ENCODE measurements at regions not wholly inside any gene's neighbourhood (a gene's known extent, or its start where the extent isn't known, plus 50 kb on each side); places are given as distances from the start of the nearest gene placed in this dataset.
"Not testable (repeated sequence)": the region's sequence is repeated elsewhere in the genome, so short reads cannot be mapped to it uniquely, and the experiment has no call there.

GRCh38 chr5:56673171-56673570 is 142.2 kb upstream of the MAP3K1 start:
- TF ChIP-seq, protein P1, sequence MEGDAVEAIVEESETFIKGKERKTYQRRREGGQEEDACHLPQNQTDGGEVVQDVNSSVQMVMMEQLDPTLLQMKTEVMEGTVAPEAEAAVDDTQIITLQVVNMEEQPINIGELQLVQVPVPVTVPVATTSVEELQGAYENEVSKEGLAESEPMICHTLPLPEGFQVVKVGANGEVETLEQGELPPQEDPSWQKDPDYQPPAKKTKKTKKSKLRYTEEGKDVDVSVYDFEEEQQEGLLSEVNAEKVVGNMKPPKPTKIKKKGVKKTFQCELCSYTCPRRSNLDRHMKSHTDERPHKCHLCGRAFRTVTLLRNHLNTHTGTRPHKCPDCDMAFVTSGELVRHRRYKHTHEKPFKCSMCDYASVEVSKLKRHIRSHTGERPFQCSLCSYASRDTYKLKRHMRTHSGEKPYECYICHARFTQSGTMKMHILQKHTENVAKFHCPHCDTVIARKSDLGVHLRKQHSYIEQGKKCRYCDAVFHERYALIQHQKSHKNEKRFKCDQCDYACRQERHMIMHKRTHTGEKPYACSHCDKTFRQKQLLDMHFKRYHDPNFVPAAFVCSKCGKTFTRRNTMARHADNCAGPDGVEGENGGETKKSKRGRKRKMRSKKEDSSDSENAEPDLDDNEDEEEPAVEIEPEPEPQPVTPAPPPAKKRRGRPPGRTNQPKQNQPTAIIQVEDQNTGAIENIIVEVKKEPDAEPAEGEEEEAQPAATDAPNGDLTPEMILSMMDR (conservative IDR thresholded peaks at IDR 0.05), result no peak
- H3K27ac ChIP-seq, result no peak overlapping the region

DNA sequence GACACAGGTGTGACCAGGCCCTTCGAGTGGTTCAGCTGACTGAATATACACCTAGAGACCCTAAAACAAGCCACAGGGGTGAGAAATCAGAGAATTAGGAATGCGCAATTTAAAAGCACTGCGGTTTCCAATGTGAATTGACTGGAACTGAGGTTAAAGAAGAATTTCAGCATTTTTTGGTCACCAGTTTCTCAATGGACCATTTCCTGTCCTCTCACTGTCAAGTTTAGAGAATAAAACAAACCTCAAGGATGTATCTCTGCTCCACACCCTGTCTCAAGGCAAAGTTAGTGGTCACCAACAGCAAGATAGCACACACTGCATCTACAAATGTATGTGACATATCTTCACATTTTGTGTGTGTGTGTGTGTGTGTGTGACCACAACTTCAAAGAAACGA is 143.8 kb upstream of the MAP3K1 start:
- H3K27ac ChIP-seq, result no peak overlapping the region
- TF ChIP-seq, protein P1 (conservative IDR thresholded peaks at IDR 0.05), result no peak

DNA sequence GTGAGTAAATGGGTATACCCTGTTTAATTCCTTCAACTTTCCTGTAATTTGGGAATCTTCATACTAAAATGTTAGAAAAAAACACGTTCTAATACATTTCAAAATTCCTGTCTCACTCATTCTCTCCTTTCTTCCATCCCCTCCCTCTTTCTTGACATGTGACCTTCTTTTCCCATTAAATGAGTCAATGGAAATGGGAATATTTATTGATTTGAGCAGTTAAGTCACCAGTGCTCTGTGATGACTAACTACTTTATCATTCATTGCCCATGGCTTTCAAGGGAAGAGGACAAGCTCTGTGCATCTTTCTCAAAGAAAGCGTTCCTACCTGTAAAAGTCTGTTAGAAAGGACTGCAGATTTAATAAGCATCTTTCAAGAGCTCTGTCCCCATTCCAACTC is 144.4 kb upstream of the MAP3K1 start:
- no peak overlapping the region for H3K27ac ChIP-seq
- TF ChIP-seq, protein P1 (conservative IDR thresholded peaks at IDR 0.05), result no peak

GRCh38 chr5:56669534-56670483 is 145.5 kb upstream of the MAP3K1 start:
- TF ChIP-seq, protein P1 (conservative IDR thresholded peaks at IDR 0.05), result no peak
- H3K27ac ChIP-seq, result peak overlapping the region; percentile 21; the same call in 1 of the 2 replicates

DNA sequence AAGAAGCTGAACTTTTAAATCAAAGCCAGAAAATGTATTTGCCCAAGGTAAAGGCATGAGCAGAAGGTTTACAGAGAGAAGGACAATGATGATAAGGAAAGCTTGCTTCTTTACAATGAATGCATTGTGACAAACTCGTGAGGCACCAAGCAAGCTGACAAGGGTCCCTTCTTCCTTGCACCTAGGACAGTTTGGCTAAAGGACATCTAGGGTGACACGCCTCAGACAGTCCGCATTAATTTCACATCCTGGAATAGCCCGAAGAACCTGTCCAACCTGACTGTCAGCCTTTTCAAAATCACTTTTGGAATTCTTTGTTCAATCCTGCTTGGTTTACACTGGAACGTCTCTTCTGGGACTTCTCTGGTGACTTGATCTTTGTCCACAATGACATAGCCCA is 146.4 kb upstream of the MAP3K1 start:
- peak overlapping the region; percentile 21; the same call in 1 of the 2 replicates for H3K27ac ChIP-seq
- TF ChIP-seq, protein P1 (conservative IDR thresholded peaks at IDR 0.05), result no peak

GRCh38 chr5:56667692-56668091 is 147.7 kb upstream of the MAP3K1 start:
- TF ChIP-seq, protein P1 (conservative IDR thresholded peaks at IDR 0.05), result no peak
- no peak overlapping the region for H3K27ac ChIP-seq

GRCh38 chr5:56666901-56667300 is 148.4 kb upstream of the MAP3K1 start:
- TF ChIP-seq, protein P1 (conservative IDR thresholded peaks at IDR 0.05), result no peak
- H3K27ac ChIP-seq, result no peak overlapping the region

DNA sequence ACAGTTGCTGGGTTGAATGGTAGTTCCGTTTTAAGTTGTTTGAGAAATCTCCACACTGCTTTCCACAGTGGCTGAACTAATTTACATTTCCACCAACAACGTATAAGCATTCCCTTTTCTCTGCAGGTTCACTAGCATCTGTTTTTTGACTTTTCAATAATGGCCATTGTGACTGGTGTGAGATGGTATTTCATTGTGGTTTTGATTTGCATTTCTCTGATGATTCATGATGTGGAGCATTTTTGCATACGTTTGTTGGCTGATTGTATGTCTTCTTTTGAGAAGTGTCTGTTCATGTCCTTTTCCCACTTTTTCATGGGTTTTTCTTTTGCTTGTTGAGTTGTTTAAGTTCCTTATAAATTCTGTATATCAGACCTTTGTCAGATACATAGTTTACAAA is 150.2 kb upstream of the MAP3K1 start:
- not testable (repeated sequence) for H3K27ac ChIP-seq
